Activated T-helper 2 cell treated with anti-CD3 and anti-CD28 coated beads, Interferon-gamma antibody, Interleukin-2, Interleukin-4, amounts not matched to agents 10 μg/mL and 5 μg/mL and 100 μg/mL, durations not matched to agents 14 hours and 24 hours and 36 hours (primary cell): ENCODE measurements at regions not wholly inside any gene's neighbourhood (a gene's known extent, or its start where the extent isn't known, plus 50 kb on each side); places are given as distances from the start of the nearest gene placed in this dataset.
"Not testable (repeated sequence)": the region's sequence is repeated elsewhere in the genome, so short reads cannot be mapped to it uniquely, and the experiment has no call there.

Experiments
- DNase-seq: peaks from one replicate; pipeline ENCODE4 v3.0.0; 2021; ENCODE audit warnings: low spot score
- H3K27ac Mint-ChIP-seq: one replicate; pipeline ENCODE4 v1.8.0; 2021; ENCODE audit warnings: mixed read lengths
- H3K27me3 Mint-ChIP-seq: one replicate; pipeline ENCODE4 v1.8.0; 2021; ENCODE audit warnings: low read depth, mixed read lengths
- H3K36me3 Mint-ChIP-seq: one replicate; pipeline ENCODE4 v1.8.0; 2021; ENCODE audit warnings: low read depth, mixed read lengths
- H3K4me1 Mint-ChIP-seq: one replicate; pipeline ENCODE4 v1.8.0; 2021; ENCODE audit warnings: low read depth, mixed read lengths
- H3K4me3 Mint-ChIP-seq: one replicate; pipeline ENCODE4 v1.8.0; 2021; ENCODE audit warnings: low read depth, mild to moderate bottlenecking, moderate library complexity, mixed read lengths
- H3K9me3 Mint-ChIP-seq: one replicate; pipeline ENCODE4 v1.8.0; 2021; ENCODE audit warnings: mixed read lengths
- intact Hi-C: fragments of 100-400 bp; cut with micrococcal nuclease; formaldehyde crosslinking; loops from one replicate; pipeline ENCODE4 v1.15.1; 2023

GRCh38 chr2:89679254-89679653 lies 987.8 kb downstream of the RPIA start:
- peaks cover 32% of the 10 kb centered on the region for H3K9me3 Mint-ChIP-seq
- H3K36me3 Mint-ChIP-seq, intact Hi-C loops, H3K27ac Mint-ChIP-seq, H3K4me3 Mint-ChIP-seq, H3K27me3 Mint-ChIP-seq, DNase-seq, H3K4me1 Mint-ChIP-seq: not testable (repeated sequence)
